Astrocyte of the cerebellum (primary cell): ENCODE measurements at regions not wholly inside any gene's neighbourhood (a gene's known extent, or its start where the extent isn't known, plus 50 kb on each side); places are given as distances from the start of the nearest gene placed in this dataset.

Experiments
- DNase-seq: peaks from one replicate; pipeline ENCODE4 v3.0.0-alpha.2; 2011; ENCODE audit warnings: low read depth
- H3K4me3 ChIP-seq: 2 replicates; pipeline ENCODE4 v1.5.1; 2011; ENCODE audit warnings: mild to moderate bottlenecking, low read depth, low read length, moderate library complexity
- CTCF ChIP-seq: IDR thresholded peaks from 2 replicates; pipeline ENCODE4 v1.5.1; 2012; ENCODE audit warnings: low read length, low read depth, moderate library complexity, mild to moderate bottlenecking; ENCODE audit errors: missing control alignments
- in situ Hi-C: cut with HindIII; loops from 2 replicates; pipeline ENCODE4 v1.10.0; 2017; ENCODE audit warnings: low sequenced_read_pairs

GRCh38 chr1:81192647-81193642 is 607.8 kb upstream of the ADGRL2 start:
- H3K4me3 ChIP-seq: no peak overlapping the region
- no peak for DNase-seq
- TF ChIP-seq CTCF: no peak
- in situ Hi-C loops: no loop called here

GRCh38 chr1:81190003-81190402 is 610.7 kb upstream of the ADGRL2 start:
- in situ Hi-C loops: no loop called here
- DNase-seq: no peak
- no peak overlapping the region for H3K4me3 ChIP-seq
- no peak for TF ChIP-seq CTCF

GRCh38 chr1:81187635-81188034 is 613.1 kb upstream of the ADGRL2 start:
- no peak for DNase-seq

GRCh38 chr1:81186261-81186660 is 614.5 kb upstream of the ADGRL2 start:
- no peak for DNase-seq
- no peak for TF ChIP-seq CTCF
- in situ Hi-C loops: no loop called here
- H3K4me3 ChIP-seq: no peak overlapping the region

More at GRCh38 chr1:81187635-81188034, 613.1 kb upstream of the ADGRL2 start:
- in situ Hi-C loops: no loop called here
- no peak for TF ChIP-seq CTCF
- no peak overlapping the region for H3K4me3 ChIP-seq

GRCh38 chr1:81183553-81183952 is 617.2 kb upstream of the ADGRL2 start:
- DNase-seq: no peak
- in situ Hi-C loops: no loop called here
- H3K4me3 ChIP-seq: no peak overlapping the region
- no peak for TF ChIP-seq CTCF

GRCh38 chr1:81183051-81183450 is 617.7 kb upstream of the ADGRL2 start:
- in situ Hi-C loops: no loop called here
- no peak overlapping the region for H3K4me3 ChIP-seq
- DNase-seq: no peak
- no peak for TF ChIP-seq CTCF
